HUES6 (cell line): ENCODE measurements at regions not wholly inside any gene's neighbourhood (a gene's known extent, or its start where the extent isn't known, plus 50 kb on each side); places are given as distances from the start of the nearest gene placed in this dataset.

Source experiments
- H3K27ac ChIP-seq: 2 replicates; pipeline ENCODE4 v1.7.0; 2013; ENCODE audit warnings: low read depth, mild to moderate bottlenecking, low read length, inconsistent platforms
- H3K27me3 ChIP-seq: 2 replicates; pipeline ENCODE4 v1.6.1; 2013; ENCODE audit warnings: low read length; ENCODE audit not compliant: control insufficient read depth, insufficient read depth
- H3K36me3 ChIP-seq: 2 replicates; pipeline ENCODE4 v1.6.1; 2013; ENCODE audit warnings: low read length; ENCODE audit not compliant: control insufficient read depth, insufficient read depth
- H3K4me1 ChIP-seq: 2 replicates; pipeline ENCODE4 v1.6.1; 2013; ENCODE audit warnings: low read length; ENCODE audit not compliant: control insufficient read depth, insufficient read depth
- H3K4me3 ChIP-seq: 2 replicates; pipeline ENCODE4 v1.5.1; 2013; ENCODE audit warnings: low read depth, low read length
- H3K9ac ChIP-seq: one replicate; pipeline ENCODE4 v1.6.1; 2013; ENCODE audit warnings: mild to moderate bottlenecking, low read length
- H3K9me3 ChIP-seq: 2 replicates; pipeline ENCODE4 v1.6.1; 2013; ENCODE audit warnings: low read depth, low read length; ENCODE audit not compliant: control insufficient read depth, insufficient read depth

DNA sequence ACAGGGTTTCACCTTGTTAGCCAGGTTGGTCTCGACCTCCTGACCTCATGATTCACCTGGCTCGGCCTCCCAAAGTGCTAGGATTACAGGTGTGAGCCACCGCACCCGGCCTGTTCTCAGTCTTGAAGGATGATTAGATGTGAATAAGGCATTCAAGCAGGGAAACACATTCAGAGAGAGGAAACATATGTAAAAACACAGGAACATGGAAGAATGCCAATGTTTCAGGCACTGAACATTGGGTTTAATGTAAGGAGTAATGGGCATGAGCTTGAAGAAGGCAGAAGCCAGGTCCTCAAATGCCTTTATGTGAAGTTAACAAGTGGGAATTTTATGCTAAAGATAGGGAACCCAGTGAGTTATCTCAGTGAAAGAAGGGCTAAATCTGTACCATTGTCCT is 74.3 kb downstream of the ARL4A start:
- H3K36me3 ChIP-seq, result no peaks in the 10 kb centered on the region
- no peaks in the 10 kb centered on the region for H3K27me3 ChIP-seq
- H3K9ac ChIP-seq, result no peak overlapping the region
- H3K9me3 ChIP-seq, result peaks cover 10% of the 10 kb centered on the region
- H3K4me3 ChIP-seq, result no peak overlapping the region
- no peak overlapping the region for H3K27ac ChIP-seq
- H3K4me1 ChIP-seq, result 0 out of 2 replicates have a peak, but pooled peaks cover 3% of the 10 kb centered on the region

DNA sequence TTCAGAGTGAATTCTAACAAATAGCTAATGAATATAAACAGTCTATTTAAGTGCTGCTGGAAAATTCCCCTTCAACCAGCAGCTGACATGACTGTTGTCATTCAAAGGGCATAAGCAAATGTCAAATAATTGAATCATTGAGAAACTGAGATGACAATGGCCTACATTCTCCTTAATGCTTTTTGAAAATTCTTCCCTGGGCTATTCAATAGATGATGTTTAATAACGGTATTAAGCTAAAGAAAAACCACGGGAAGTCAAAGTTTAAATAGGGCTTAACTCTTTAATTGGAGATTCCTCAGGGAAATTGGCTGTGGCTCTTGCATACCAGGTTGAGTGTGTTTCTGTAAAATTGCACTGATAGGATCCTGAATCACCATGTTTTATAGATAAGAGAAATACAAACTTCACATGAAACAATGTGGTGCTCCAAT is 77.0 kb downstream of the ARL4A start:
- H3K27ac ChIP-seq, result no peak overlapping the region
- H3K4me3 ChIP-seq, result no peak overlapping the region
- peaks cover 14% of the 10 kb centered on the region for H3K4me1 ChIP-seq
- H3K9me3 ChIP-seq, result peaks cover 10% of the 10 kb centered on the region
- H3K27me3 ChIP-seq, result no peaks in the 10 kb centered on the region
- H3K9ac ChIP-seq, result no peak overlapping the region
- no peaks in the 10 kb centered on the region for H3K36me3 ChIP-seq

DNA sequence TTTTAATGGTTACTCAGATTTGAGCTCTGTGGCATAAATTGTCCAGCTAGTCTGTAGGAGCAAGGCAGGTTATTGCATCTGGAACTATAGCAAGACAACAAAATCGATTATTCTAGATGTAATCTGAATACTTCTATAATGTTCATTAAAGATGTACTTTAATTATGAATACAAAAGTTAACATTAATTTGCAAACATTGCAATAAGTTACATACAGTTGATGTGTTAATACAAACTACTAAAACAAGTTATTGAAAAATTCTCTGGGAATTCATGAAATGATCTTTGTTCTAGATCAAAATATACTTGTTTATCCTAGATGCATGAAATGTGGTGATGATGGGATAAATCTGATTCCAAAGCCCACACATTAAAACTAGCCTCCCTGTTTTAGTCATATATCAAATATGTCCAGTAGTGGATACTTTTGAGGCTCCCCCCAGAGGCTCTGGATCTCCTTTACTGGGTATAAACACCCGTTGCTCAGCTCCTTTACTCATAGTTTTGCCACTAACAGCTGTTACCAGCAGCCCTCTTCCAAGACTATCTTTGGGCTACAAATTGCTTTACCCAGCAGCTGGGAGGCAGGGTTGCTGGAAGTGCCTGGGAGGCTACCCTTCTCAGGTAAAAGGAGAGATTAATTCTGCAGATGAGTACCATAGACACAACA is 78.1 kb downstream of the ARL4A start:
- H3K36me3 ChIP-seq, result no peaks in the 10 kb centered on the region
- H3K27ac ChIP-seq, result no peak overlapping the region
- peaks cover 25% of the 10 kb centered on the region for H3K4me1 ChIP-seq
- H3K9ac ChIP-seq, result no peak overlapping the region
- peaks cover 6% of the 10 kb centered on the region for H3K9me3 ChIP-seq
- no peak overlapping the region for H3K4me3 ChIP-seq
- no peaks in the 10 kb centered on the region for H3K27me3 ChIP-seq

DNA sequence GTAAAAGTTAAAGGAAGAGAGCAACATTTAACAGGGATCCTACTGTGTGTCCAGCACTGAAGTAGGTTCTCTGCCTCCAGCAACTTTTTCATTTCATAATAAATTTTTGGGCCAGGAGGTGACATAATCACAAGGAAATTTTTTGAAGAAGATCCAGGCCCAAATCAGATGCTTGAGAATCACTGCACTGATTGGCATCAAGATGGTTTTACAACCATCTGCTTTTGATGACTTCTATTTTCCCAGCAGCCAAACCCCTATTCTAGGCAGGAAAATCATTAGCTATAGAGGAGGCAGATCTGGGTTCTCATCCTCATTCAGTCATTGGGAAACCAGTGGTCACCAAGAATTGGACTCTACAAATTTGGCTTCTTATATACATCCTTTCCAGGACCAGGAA is 79.0 kb downstream of the ARL4A start:
- Histone ChIP-seq H3K4me1 (peaks cover 34% of the 10 kb centered on the region), H3K36me3 (no peaks in the 10 kb centered on the region), H3K4me3 (no peak overlapping the region), H3K27ac (no peak overlapping the region), H3K9me3 (peaks cover 6% of the 10 kb centered on the region), H3K9ac (no peak overlapping the region), H3K27me3 (no peaks in the 10 kb centered on the region)

DNA sequence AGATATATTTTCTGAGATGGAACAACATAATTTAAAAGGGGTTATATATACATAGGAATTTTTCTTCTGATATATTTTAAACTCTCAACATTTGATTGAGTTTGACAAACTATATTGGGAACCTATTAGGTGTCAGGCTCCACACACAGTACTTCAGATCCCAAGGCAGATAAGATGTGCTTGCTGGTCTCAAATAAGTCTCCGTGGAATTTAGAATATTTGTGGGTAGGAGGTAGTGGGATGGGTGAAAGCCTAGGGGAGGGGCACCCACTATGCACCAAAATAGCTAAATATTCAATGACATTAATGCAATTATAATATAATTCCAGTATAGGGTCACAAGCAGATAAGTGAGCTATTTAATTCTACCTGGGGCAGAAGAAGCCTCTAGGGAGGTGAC is 81.5 kb downstream of the ARL4A start:
- H3K9me3 ChIP-seq, result no peaks in the 10 kb centered on the region
- no peaks in the 10 kb centered on the region for H3K36me3 ChIP-seq
- H3K27ac ChIP-seq, result peak overlapping the region; percentile 49
- H3K9ac ChIP-seq, result no peak overlapping the region
- H3K27me3 ChIP-seq, result no peaks in the 10 kb centered on the region
- H3K4me1 ChIP-seq, result peaks cover 43% of the 10 kb centered on the region
- no peak overlapping the region for H3K4me3 ChIP-seq

DNA sequence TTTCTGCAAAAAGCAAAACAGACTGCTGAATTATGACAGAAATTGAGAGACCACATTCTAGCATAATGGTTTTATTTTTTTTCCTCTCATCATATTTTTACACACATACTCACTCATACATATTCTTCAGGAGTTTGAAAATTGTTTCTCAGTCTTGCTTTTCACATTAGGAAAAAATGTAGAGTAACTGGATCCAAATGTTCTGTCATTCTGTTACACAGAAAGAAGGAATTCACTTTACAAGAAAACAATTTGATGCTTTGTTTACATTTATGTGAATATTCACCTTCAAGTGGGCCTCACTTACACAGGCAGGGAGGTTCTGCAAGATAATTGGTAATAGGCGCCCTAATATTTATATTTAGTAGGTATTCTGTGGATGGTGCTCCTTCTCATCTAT is 82.0 kb downstream of the ARL4A start:
- no peaks in the 10 kb centered on the region for H3K36me3 ChIP-seq
- no peak overlapping the region for H3K4me3 ChIP-seq
- H3K9ac ChIP-seq, result no peak overlapping the region
- peaks cover 40% of the 10 kb centered on the region for H3K4me1 ChIP-seq
- no peaks in the 10 kb centered on the region for H3K27me3 ChIP-seq
- peak overlapping the region; percentile 49 for H3K27ac ChIP-seq
- no peaks in the 10 kb centered on the region for H3K9me3 ChIP-seq

DNA sequence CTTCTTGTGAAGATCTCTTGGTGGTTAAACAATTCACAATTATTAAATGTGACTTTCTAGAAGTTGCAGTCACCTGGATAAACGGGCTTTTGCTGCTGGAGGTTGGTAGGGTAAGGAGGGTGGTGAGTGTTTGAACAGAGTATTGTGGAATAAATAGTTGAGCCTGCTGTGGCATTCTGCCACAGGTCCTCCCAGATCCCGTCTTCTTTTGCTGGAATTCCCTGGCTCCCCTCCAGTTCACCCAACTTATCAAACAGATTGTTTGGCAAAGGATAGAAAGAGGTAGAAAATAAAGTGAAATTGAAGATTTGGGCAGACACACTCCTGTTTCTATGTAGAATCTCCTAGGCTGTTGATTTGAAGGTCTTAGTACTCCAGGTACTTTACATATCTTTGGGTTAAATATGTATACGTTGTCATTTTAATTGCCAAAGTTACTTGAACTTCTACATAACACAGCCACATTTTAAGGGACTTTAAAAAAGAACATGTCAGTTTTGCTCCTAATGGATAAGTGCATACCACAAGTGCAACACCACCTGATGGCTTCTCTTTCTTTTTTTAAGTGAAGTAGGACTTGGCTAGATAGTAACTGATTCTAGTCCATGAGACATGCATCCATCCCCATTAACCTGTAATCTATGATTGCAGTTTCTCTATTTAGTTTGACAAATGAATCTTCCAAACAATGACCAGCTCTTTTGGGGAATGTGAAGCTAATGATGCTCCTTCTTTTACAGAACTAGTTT is 83.0 kb downstream of the ARL4A start:
- Histone ChIP-seq H3K27me3 (no peaks in the 10 kb centered on the region), H3K9me3 (no peaks in the 10 kb centered on the region), H3K4me3 (no peak overlapping the region), H3K4me1 (peaks cover 40% of the 10 kb centered on the region), H3K27ac (peak overlapping the region; percentile 49), H3K9ac (peak overlapping the region; percentile 33), H3K36me3 (no peaks in the 10 kb centered on the region)

DNA sequence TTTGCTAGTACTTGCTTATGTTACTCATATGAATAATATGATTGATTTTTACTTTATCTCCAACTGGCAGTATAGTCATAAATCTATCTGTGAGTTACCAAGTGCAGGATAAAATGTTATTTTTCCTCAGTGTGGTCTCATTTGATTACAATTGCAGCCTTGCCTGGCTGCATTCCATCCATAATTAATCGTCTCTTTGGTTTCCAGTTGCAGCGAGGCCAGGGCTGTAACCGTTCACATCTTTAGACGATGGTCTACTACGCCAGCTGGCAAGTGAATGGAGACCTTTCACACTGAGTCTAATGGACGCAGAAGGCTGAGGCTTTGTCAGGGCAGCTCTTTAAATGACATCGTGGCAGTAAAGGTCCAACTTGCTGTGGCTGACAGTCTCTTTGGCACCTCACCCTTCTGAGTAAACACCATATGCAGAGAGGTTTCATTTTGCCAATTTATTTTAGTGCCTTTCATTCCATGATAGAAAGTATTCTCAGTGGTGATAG is 84.0 kb downstream of the ARL4A start:
- H3K4me3 ChIP-seq, result no peak overlapping the region
- no peaks in the 10 kb centered on the region for H3K27me3 ChIP-seq
- H3K9ac ChIP-seq, result no peak overlapping the region
- H3K27ac ChIP-seq, result peak overlapping the region; percentile 49
- H3K9me3 ChIP-seq, result no peaks in the 10 kb centered on the region
- H3K36me3 ChIP-seq, result no peaks in the 10 kb centered on the region
- peaks cover 40% of the 10 kb centered on the region for H3K4me1 ChIP-seq

DNA sequence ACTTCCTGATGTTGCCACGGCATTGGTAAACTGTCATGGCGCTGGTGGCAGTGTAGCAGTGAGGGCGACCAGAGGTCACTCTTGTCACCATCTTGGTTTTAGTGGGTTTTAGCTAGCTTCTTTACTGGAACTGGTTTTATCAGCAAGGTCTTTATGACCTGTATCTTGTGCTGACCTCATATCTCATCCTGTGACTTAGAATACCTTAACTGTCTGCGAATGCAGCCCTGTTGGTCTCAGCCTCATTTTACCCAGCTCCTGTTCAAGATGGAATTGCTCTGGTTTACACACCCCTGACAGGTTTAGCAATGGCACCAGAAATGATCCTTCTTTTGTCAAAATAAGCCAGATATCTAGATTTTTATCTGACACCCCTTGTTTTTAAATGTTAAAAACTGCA is 85.3 kb downstream of the ARL4A start:
- Histone ChIP-seq H3K27ac (no peak overlapping the region), H3K4me3 (no peak overlapping the region), H3K27me3 (no peaks in the 10 kb centered on the region), H3K36me3 (no peaks in the 10 kb centered on the region), H3K9ac (no peak overlapping the region), H3K4me1 (peaks cover 40% of the 10 kb centered on the region), H3K9me3 (no peaks in the 10 kb centered on the region)

DNA sequence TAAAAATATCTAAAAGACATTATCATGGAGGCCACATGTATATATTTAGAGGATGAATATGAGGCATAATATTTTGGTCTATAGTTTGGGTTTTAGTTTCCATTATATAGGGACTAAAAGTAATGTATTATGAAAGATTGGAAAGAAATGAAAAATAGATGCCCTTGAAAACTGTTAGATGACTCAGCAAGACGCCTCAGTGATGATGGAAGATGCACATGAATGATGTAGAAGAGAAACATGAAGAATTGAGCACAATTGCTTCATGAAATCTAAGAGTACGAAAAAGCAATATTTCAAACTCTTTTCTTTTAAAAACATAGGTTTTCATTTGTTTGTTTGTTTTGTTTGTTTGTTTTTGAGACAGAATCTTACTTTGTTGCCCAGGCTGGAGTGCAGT is 89.8 kb downstream of the ARL4A start:
- Histone ChIP-seq H3K4me1 (peaks cover 1% of the 10 kb centered on the region; the same call in 1 of the 2 replicates), H3K9ac (no peak overlapping the region), H3K9me3 (no peaks in the 10 kb centered on the region), H3K27me3 (no peaks in the 10 kb centered on the region), H3K27ac (no peak overlapping the region), H3K4me3 (no peak overlapping the region), H3K36me3 (no peaks in the 10 kb centered on the region)

DNA sequence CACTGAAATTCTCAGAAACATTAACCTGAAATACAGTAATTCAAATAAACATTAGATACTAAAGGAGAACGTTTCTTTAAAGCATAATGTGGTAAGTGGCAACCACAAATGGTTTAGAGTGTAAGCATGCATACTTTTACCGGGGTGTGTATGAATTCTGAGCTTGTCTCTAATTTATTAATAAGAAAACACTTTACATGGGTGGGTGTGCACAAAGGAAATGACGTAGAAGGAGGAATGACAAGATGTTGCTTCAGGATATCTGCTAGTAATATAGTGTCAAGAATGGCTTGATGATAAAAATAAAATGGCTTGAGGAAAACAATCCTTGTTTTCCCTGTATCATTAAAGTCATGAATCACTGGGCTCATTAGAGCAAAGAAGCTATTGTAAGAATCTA is 92.5 kb downstream of the ARL4A start:
- Histone ChIP-seq H3K27me3 (no peaks in the 10 kb centered on the region), H3K4me1 (no peaks in the 10 kb centered on the region), H3K9ac (no peak overlapping the region), H3K4me3 (no peak overlapping the region), H3K9me3 (no peaks in the 10 kb centered on the region), H3K27ac (no peak overlapping the region), H3K36me3 (no peaks in the 10 kb centered on the region)
